SK-N-MC (cell line): ENCODE measurements at regions not wholly inside any gene's neighbourhood (a gene's known extent, or its start where the extent isn't known, plus 50 kb on each side); places are given as distances from the start of the nearest gene placed in this dataset.

Experiments used
- EZH2 ChIP-seq: fragments of 200-600 bp; sonication (generic); IDR thresholded peaks from one replicate; pipeline ENCODE4 v1.6.1; 2017; ENCODE audit warnings: antibody characterized with exemption
- POLR2AphosphoS5 ChIP-seq: IDR thresholded peaks from 2 replicates; pipeline ENCODE4 v1.6.1; 2012; ENCODE audit warnings: mild to moderate bottlenecking, low read depth, low read length, borderline replicate concordance

DNA sequence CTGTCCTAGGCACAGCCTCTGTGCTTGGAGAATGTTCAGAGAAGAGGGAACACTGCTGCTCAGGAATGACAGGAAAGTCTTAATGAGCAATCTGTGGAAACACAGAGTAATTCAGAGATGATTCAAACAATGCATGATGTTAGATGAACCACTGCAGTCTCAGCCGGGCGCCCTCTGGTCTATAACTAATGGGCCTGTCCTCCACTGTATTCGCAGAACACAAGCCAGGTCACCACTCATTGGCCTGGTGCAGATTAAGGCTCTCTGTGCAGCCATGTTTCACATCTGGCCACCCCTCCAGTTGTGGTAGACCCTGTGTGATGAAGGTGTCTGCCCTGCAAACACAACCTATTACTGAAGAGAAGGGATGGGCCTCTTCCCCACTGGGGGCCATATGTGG is 281.7 kb upstream of the ROPN1 start:
- TF ChIP-seq EZH2 (no peak), POLR2AphosphoS5 (no peak)
